Lung microvascular endothelial cell (primary cell): ENCODE measurements at regions not wholly inside any gene's neighbourhood (a gene's known extent, or its start where the extent isn't known, plus 50 kb on each side); places are given as distances from the start of the nearest gene placed in this dataset.
"Not testable (repeated sequence)": the region's sequence is repeated elsewhere in the genome, so short reads cannot be mapped to it uniquely, and the experiment has no call there.

Source experiments
- DNase-seq, 2 donors: peaks; one replicate each; pipeline versions ENCODE4 v3.0.0 to v3.0.0-alpha.2; 2010; ENCODE audit warnings: low read depth in 2 of 2

DNA sequence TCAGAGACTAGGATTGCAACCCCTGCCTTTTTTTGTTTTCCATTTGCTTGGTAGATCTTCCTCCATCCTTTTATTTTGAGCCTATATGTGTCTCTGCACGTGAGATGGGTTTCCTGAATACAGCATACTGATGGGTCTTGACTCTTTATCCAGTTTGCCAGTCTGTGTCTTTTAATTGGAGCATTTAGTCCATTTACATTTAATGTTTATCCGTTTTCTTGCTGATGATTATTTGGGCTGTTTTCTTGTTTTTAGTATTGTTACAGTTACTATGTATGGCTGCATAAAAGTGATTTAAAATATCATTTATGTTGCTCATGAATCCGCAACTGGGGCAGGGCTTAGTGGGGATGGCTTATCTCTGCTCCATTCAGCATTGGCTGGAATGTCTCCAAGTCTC is 228.2 kb upstream of the RPS23 start:
- DNase-seq: not testable (repeated sequence)

DNA sequence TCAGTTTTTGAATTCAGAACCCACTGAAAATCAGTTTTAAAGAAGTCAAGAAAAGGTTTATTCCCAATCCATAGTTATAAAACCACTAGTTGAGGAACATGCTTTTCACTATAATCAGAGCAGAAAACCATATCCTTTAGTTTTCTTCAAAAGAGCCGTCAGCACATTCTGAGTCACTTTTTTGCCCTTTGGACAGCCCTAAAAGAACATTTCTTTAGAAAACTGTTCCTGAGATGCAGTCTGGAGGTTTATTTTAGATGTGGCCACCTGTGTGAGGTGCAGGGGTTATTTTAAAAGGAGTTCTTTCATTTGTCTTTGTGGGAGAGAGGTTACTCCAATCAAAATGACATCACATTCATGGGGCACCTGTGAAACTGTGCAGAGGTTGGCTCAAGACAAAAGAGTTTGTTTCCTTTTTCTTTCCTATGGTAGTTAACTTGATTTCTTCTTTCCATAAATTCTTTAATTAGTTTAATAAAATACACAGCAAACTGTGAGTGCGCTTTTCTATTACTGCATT is 221.6 kb upstream of the RPS23 start:
- DNase-seq: no peak

DNA sequence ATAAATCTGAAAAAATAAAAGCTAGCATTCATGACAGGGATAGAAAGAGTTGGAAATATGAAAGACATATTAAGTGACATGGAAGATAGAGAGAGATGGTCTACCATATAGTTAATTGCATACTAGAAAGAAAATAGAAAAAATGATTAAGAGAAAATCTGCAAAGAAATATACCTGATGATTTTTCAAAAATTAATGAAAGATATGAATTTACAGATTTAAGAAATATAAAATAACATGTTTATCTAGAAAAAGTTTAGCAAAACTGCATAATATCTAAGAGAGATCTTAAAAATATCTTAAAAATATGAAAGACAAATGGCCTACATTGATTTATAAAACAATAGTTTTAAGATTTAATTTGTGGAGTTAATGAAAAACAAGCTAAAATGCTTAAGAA is 219.1 kb upstream of the RPS23 start:
- DNase-seq: no peak

DNA sequence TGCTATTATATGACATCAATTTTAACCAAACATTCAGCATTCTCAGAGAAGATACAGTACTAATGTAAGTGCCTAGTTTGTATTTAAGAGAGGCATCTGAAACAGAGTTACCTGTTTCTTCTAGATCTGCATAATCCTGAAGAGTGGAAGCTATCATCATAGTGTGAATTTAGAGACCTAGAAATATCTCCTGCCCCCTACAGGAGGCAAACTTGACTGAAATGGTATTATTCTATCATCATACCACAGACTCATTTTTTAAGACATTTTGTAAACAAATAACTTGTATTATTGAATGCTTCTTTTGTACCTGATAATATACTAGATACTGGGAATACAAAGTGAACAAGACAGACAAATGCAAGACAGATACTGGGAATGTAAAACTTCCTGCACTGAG is 216.8 kb upstream of the RPS23 start:
- peak; percentile 34 to 46 for DNase-seq

DNA sequence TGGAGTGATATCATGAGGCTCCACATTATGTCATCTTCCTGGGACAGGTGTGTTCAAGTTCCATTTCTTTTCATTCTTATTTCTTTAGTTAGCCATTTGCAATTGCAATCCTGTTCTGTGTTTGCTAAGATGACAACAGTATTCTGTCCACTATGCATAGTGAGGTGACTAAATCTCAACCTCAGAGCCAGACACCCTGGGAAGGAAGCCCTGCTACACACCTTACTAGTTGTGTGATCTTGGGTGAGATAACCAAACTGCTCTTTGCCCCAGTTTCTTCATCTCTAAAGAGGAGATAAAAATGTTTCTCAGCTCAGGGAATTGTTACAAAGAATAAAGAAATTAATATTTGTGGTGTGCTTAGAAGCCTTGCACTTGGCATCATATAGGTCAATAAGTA is 215.1 kb upstream of the RPS23 start:
- no peak for DNase-seq

DNA sequence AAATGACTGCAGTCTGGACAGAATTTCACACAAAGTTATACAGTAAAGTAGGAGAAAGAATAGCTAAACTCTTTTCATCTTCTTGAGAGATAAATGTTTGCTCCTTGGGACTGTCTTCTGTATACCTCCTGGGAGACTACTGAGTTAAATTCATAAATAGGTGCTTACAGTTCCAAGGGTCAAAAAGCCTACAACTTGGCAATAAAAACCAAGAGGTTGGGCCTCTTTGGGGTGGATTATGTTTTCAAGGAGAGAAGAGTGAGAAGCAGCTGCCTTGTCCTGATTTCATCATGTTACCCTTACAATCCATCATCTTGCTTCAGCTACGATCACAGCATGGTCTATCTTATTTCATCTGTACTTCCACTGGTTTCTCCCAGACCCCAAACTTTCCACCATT is 213.2 kb upstream of the RPS23 start:
- DNase-seq: no peak

DNA sequence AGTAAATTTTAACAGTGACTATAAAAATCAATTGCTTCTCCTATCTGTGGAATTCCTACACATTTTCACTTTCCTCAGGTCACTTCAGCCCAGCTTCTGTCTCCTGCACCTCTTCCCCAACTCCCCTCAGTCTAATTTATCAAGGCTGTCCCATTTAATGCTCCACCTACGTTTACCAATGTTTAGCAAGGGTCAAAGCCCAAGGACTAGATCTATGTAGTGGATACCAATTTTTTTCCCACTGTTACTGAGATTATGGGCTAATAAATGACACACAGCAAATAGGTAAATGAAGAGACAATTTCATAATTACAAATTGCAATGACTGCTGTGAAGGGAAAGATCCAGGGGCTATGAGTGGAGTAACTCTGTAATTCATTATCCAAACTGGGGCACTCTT is 211.5 kb upstream of the RPS23 start:
- DNase-seq: no peak

DNA sequence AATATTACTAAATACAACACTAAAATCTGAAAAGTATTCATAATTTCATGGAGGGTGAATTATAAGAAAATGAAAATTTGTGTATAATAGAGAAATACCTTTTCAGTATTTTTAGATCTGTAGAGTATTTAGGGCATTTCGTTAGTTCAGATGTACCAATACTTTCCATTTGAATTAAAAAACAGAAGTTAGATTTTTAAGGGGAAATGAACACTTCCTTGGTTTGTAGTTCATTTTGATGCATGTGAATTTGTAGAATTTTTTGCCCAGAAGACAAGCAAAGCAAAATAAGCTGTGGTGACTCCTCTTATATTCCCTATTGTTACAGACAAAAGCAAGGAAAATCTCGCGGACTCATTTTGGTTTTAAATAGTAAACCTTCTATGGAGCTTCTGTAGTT is 209.0 kb upstream of the RPS23 start:
- DNase-seq: no peak

DNA sequence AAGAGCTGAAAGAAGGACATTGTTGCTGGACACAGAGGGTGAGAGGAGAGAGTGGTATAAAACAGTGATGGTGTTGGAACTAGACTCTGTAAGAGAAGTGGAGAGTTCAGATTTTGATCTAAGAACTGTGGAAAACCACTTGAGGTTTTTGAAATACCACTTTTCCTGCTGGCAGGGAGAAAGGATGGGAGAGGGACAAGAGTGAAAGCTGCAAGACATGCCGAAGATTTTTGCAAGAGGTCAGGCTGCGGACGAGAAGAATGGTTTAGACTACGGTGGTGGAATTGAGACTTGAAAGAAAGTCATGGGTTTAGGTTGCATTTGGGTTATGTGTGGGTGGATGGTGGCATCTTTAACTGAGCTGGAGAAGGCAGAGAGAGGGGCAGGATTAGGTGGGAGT is 202.2 kb upstream of the RPS23 start:
- no peak for DNase-seq

DNA sequence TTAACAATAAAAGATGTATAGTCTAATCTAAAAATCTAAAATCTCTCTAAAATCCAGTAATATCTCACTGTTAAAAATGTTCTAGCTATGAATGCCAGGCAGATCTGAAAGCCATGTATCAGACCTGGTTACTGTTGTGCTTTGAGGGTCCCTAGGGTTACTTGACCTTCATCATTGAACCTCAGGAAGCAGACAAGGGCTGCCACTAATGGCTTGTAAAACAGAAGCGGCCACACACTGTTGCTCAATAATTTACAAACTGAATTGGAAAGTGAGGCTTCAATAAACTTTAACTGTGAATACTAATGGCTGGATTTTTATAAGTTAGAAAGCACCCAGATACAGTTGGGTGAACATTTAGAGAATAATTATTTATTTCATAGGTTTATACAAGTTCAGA is 198.0 kb upstream of the RPS23 start:
- no peak for DNase-seq

DNA sequence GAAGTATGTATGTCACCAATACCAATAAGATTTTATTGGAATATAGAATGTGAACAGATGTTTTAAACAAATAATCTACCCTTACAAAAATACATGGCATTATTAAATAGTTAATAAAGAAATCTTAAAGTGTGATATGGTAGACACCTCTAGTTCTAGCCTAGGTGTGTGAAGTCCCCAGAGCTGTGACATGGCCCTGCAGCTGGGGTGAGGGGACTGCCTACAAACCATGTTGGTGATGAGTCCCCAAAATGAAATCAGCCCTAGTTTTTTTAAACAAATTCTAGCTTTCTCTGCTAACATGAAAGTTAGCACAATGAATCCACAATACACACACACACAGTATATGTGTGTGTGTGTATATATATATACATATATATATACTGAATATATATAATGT is 195.1 kb upstream of the RPS23 start:
- no peak for DNase-seq

DNA sequence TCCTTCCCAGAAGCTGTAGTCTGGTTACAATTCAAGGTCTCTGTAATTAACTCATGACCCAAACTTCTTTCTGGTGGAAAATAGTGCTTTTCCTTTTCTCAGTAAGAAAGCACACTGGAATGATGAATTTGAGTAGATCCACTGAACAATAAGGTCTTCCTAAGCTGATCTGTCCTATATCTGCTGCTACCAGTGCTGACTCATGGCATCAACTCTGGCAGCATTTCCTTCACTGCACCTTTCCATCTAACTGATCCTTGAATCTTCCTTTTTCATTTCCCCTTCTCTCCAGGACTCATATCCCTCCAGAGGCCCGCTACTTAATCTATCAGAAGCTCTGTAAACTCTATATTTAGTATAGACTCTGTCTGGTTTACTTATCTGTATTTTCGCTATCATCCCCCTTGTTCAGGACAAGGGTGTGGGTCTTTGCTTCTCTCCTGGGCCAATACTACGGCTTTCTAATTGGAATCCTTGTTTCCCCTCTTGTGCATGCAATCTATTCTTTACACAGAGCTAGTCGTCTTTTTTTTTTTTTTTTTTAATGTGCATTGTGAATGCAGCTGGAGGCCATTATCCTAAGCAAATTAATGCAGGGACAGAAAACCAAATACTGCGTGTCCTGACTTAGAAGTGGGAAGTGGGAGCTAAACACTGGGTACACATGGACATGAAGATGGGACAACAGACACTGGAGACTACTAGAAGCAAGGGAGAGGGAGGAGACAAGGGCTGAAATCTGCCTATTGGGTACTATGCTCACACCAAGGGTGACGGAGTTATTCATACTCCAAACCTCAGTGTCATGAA is 192.2 kb upstream of the RPS23 start:
- DNase-seq: peak in 1 of 2 donors; percentile 11

DNA sequence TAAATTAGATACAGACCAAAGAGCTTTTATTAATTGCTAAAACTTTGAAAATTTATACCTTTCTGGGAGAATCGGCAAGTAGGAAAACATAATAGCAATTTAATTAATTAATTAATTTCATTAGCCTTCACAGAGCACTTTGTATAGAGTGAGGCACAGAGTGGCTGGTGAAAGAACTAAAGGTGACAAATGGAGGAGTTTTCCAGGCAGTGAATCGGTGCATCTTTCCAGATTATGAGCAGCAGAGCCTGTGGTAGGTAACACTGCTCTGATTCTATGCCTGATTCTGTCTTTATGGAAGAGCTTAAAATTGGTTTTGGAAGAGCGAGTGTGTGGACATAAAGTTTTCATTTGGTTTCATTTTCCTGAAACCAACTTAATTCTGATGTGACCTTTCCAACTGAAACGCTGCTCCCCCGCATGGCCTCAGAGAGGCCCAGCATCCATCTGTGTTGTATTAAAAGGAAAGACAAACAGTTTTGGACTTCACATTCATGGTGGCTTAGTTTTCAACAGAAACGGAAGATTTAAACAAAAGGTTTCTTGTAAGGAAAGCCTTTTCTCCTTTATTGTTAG is 188.9 kb upstream of the RPS23 start:
- peak in 1 of 2 donors; percentile 25 for DNase-seq

DNA sequence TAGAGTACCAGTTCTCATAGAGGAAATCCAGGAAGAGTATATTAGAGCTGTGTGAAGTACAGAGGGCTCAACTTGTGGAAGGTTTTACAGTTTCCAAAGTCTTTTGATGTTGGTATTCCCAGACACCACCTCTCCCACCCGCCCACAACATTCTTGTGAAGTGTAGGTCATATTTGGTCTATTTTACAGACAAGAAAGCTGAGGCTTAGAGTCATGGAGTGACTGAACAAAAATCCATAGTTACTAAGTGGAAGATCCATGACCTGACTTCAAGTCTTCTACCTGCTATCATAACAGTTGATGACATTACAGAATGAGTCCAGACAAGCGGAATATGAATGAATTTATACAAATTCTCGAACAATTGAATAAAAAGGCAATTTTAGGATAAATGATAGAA is 187.1 kb upstream of the RPS23 start:
- no peak for DNase-seq

DNA sequence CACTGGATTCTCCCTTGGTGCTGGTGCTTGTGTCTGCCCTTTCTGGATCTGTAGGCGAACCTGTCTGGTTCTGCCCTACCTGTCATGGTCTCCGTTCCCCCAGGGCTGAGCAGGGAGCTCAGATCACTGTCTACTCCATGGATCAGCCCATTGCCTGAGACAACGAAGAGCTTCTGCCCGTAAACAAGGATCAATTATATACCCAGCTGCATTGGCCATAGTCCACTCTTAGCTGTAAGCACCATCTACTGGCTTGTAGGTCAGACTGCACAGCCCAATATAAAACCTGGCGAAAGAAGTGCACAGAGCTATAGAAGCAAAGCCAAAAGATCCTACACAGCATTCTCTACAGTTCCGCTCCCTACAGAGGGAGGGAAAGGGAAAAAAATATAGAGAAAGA is 181.5 kb upstream of the RPS23 start:
- no peak for DNase-seq

DNA sequence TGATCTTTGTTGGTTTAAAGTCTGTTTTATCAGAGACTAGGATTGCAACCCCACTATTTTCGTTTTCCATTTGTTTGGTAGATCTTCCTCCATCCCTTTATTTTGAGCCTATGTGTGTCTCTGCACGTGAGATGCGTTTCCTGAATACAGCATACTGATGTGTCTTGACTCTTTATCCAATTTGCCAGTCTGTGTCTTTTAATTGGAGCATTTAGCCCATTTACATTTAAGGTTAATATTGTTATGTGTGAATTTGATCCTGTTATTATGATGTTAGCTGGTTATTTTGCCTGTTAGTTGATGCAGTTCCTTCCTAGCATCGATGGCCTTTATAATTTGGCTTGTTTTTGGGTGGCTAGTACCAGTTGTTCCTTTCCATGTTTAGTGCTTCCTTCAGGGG is 177.2 kb upstream of the RPS23 start:
- not testable (repeated sequence) for DNase-seq

DNA sequence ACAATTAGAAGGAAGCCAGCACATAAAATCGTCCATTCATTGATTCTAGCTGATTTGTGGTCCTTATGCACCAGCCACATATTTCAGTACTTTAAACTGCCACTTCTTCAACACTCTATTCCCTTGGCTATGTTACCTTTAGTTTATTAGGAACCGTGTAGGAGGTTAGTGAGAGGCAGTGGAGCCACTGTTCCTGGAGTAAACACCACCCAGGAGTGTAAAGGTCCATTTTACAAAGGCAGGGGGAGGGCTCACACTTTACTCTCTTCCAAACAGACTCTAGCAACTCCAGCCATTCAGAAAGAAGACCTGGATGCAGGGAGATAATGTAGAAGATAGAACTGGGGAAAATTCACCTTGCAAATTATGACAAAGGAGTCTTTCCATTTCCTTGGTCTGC is 170.2 kb upstream of the RPS23 start:
- DNase-seq: no peak

DNA sequence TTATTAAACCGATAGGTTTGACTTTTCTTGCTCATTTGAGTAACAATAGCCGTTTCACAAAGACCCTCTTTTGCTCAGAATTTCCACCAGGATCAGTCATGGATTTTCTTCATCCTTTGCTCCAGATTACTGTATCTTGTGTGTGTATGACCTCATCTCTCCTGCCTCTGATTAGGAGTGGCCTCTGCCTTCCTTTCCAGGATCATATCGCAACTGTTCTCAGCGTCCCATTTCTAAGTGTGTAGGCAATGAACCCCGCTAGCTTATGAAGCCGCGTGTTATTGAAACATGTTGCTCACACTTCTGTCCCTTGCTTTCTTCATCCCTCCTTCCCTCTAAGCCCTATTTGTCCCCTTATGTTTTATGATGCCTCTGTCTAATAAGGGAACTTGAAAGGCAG is 169.8 kb upstream of the RPS23 start:
- no peak for DNase-seq

DNA sequence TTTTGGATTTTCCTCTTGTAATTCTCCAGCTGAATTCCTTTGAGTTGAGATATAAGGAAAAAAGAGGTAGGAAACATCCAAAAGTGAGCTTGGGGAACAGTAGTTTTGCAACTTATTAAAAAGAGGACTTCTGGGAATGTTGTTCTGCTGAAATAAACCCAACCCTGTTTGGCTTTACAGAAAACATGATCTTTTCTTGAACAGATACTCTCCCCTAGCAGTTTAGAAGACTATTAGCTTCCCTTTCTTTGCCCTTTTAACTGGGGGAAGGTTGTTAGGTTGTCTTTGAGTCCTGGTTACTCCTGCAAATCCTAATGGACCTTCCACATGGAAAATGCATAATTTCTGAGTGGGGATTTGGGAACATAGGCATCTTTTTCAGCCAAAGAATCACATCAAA is 168.7 kb upstream of the RPS23 start:
- no peak for DNase-seq

DNA sequence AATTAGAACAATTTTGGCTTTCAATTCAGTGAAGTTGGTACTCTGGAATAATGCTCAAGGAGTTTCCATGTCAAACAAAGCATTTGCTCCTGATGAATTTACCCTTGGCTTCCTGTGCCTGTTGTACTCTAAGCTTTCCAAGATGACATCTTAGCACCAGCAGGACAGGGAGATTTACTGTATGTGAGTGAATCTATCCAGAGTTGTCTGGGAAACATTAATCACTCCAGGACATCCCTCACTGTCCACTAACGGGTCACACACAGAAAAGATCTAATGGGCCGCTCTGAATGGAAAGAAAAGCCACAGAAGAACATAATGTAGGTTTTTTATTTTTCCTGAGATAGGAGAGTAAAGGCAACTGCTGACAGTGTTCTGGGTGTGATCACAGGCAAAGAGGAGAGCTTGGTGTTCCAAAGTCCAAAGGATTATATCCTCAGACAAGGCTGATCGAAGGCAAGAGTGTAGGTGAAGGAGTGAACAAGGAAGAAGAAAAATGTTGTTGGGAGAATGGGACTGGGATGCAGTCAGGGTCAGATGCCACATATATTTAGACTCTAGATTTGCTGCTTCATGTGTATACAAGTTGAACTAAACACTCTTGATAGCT is 167.7 kb upstream of the RPS23 start:
- DNase-seq: no peak

DNA sequence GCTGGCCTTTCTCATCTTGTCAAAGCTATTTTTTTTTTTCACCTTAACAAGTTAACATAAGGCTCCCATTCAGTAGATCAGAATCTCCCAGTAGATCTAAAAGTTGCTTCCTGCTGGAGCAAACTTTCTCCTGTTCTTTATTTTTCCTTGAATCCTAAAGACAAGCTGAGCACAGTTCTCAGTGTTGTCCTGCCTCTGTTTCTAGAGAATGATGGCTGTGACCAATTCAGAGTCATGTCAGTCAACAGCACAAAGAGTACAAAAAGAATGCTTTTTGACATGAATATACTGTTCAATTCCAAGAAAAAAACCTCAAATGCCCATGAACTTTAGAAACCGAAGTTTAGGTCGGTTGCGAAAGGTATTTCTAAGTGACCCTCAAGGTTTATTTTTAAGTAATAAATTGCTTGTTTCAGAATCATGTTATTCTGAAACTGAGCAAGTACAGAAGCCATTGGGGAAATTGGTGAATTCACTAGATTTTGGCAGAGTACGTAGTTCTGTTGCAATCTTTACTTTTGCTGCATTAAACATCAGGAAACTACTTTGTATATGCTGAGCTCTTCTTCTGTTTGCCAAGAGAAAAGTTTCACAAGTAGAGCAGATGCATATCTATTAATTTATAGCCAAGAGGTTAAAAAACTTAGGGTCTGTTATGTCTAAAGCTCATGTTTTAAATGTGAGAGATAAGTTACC is 161.7 kb upstream of the RPS23 start:
- DNase-seq: no peak

DNA sequence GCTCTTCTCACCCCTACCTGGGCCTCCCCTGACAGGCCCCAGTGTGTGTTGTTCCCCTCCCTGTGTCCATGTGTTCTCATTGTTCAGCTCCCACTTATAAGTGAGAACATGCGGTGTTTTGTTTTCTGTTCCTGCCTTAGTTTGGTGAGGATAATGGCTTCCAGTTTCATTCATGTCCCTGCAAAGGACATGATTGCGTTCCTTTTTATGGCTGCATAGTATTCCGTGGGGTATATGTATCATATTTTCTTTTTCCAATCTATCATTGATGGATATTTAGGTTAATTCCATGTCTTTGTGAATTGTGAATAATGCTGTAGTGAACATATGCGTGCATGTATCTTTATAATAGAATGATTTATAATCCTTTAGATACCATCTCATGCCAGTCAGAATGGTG is 159.4 kb upstream of the RPS23 start:
- not testable (repeated sequence) for DNase-seq
